NB4 (cell line): ENCODE measurements at regions not wholly inside any gene's neighbourhood (a gene's known extent, or its start where the extent isn't known, plus 50 kb on each side); places are given as distances from the start of the nearest gene placed in this dataset.

Source experiments
- DNase-seq: peaks from one replicate; pipeline ENCODE4 v3.0.0; 2010; ENCODE audit warnings: low read depth
- H3K4me3 ChIP-seq: one replicate; pipeline ENCODE4 v1.5.1; 2011; ENCODE audit warnings: mild to moderate bottlenecking, low read depth, low read length, moderate library complexity
- CTCF ChIP-seq: IDR thresholded peaks from one replicate; pipeline ENCODE4 v1.5.1; 2012; ENCODE audit warnings: low read depth, low read length
- MYC ChIP-seq: IDR thresholded peaks from 2 replicates; pipeline ENCODE4 v1.6.1; 2011; ENCODE audit warnings: low read depth, low read length
- POLR2A ChIP-seq: IDR thresholded peaks from 2 replicates; pipeline ENCODE4 v1.6.1; 2011; ENCODE audit warnings: mild to moderate bottlenecking; ENCODE audit not compliant: insufficient read length; ENCODE audit errors: extremely low read depth
- TF ChIP-seq, protein P1 (sequence below): IDR thresholded peaks from 2 replicates; pipeline ENCODE4 v1.6.1; 2011; ENCODE audit warnings: low read depth, low read length

GRCh38 chr11:95359756-95360155, 128.8 kb upstream of the SESN3 start:
- DNase-seq: no peak
- no peak overlapping the region for H3K4me3 ChIP-seq
- TF ChIP-seq POLR2A: no peak
- no peak for TF ChIP-seq MYC
- TF ChIP-seq, protein P1, sequence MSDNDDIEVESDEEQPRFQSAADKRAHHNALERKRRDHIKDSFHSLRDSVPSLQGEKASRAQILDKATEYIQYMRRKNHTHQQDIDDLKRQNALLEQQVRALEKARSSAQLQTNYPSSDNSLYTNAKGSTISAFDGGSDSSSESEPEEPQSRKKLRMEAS: no peak
- TF ChIP-seq CTCF: no peak

GRCh38 chr11:95359341-95359663, 128.3 kb upstream of the SESN3 start:
- no peak overlapping the region for H3K4me3 ChIP-seq
- DNase-seq: no peak
- TF ChIP-seq, protein P1: no peak
- no peak for TF ChIP-seq CTCF
- no peak for TF ChIP-seq MYC
- TF ChIP-seq POLR2A: no peak

DNA sequence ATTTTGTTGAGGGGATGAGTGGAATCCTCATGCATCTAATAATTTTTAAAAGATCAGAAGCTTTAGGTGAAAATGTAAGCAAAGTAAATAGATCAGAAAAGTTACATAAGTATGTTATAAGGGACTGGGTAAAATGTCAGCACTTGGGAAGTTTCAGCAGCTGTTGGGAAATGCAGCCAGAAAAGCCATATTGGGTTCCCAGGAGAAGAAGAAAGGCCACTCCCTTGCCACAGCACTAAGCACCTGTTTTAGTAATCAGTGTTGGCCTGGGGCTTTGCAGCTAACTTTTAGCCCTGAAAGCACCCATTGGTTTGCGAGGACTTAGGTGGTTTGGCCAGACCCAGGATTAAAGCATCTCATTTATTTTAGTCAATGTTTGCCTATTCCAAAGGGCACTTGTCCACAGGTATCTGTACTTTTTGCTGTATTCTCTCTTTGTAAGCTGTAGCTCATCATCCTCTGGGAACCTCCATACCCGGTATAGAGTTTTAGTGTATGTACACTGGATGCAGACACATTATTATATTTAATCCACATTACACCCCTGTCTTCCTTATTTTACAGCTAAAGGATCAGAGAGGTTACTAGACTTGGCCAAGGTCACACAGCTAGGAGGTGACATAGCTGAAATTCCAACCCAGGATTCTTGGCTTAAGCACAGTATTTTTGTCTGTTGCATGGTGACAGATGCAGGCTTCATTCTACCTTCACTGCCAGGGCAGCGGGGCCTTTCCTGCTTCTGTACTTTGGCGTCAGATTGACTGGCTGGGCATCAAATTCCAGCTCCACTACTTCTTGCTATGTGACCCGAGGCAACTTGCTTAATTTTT, 127.7 kb upstream of the SESN3 start:
- TF ChIP-seq CTCF (no peak), MYC (no peak), POLR2A (no peak)
- TF ChIP-seq, protein P1: no peak
- DNase-seq: no peak
- no peak overlapping the region for H3K4me3 ChIP-seq

DNA sequence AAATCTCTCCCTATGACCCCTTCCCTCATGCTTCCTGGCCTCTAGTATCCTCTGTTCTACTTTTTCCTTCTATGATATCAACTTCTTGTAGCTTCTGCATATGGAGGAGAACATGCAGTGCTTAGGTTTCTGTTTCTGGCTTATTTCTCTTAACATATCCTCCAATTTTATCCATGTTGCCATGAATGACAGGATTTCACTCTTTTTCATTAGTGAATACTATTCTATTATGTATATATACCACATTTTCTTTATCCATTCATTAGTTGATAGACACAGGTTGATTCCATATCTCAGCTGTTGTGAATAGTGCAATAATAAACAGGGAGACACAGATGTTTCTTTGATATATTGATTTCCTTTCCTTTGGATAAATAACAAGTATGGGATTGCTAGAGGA, 123.3 kb upstream of the SESN3 start:
- H3K4me3 ChIP-seq: no peak overlapping the region
- TF ChIP-seq CTCF: no peak
- no peak for TF ChIP-seq MYC
- no peak for TF ChIP-seq POLR2A
- TF ChIP-seq, protein P1: no peak
- DNase-seq: no peak

- TF ChIP-seq POLR2A (no peak), MYC (no peak), CTCF (no peak)
- TF ChIP-seq, protein P1: no peak
- no peak for DNase-seq
Measured at GRCh38 chr11:95353706-95354105, 122.7 kb upstream of the SESN3 start.

More at GRCh38 chr11:95353706-95354105, 122.7 kb upstream of the SESN3 start:
- no peak overlapping the region for H3K4me3 ChIP-seq
